Osteoblast (primary cell): ENCODE measurements at regions not wholly inside any gene's neighbourhood (a gene's known extent, or its start where the extent isn't known, plus 50 kb on each side); places are given as distances from the start of the nearest gene placed in this dataset.

Experiments
- DNase-seq: peaks from one replicate; pipeline ENCODE4 v3.0.0; 2011; ENCODE audit warnings: low spot score, mixed read lengths; ENCODE audit not compliant: insufficient read length; ENCODE audit errors: missing footprints
- H2AFZ ChIP-seq: 2 replicates; pipeline ENCODE4 v1.6.0; 2011; ENCODE audit warnings: mild to moderate bottlenecking, low read length
- H3K27ac ChIP-seq: 2 replicates; pipeline ENCODE4 v1.5.1; 2011; ENCODE audit warnings: mild to moderate bottlenecking, low read depth, low read length, moderate library complexity
- H3K27me3 ChIP-seq: 2 replicates; pipeline ENCODE4 v1.6.0; 2012; ENCODE audit warnings: mild to moderate bottlenecking, control low read depth, inconsistent platforms, low read length, moderate library complexity; ENCODE audit not compliant: insufficient read depth
- H3K36me3 ChIP-seq: 2 replicates; pipeline ENCODE4 v1.5.1; 2011; ENCODE audit warnings: mild to moderate bottlenecking, low read length, control low read depth, moderate library complexity; ENCODE audit not compliant: insufficient read depth
- H3K4me1 ChIP-seq: 2 replicates; pipeline ENCODE4 v1.5.1; 2011; ENCODE audit warnings: mild to moderate bottlenecking, low read length, control low read depth, moderate library complexity; ENCODE audit not compliant: insufficient read depth
- H3K4me2 ChIP-seq: 2 replicates; pipeline ENCODE4 v1.6.0; 2011; ENCODE audit warnings: mild to moderate bottlenecking, low read length; ENCODE audit not compliant: insufficient read depth
- H3K4me3 ChIP-seq: fragments of 200-600 bp; sonication (generic); 3 replicates; pipeline ENCODE4 v1.5.1; 2012; ENCODE audit warnings: mild to moderate bottlenecking, low read length, inconsistent platforms; ENCODE audit not compliant: insufficient read depth
- H3K79me2 ChIP-seq: 2 replicates; pipeline ENCODE4 v1.6.0; 2012; ENCODE audit warnings: mild to moderate bottlenecking, low read length, control low read depth, inconsistent platforms; ENCODE audit not compliant: insufficient read depth
- H3K9me3 ChIP-seq: 2 replicates; pipeline ENCODE4 v1.5.1; 2011; ENCODE audit warnings: low read depth, low read length, control low read depth
- H4K20me1 ChIP-seq: 2 replicates; pipeline ENCODE4 v1.6.0; 2012; ENCODE audit warnings: mild to moderate bottlenecking, low read length, control low read depth; ENCODE audit not compliant: insufficient read depth
- CTCF ChIP-seq: IDR thresholded peaks from 2 replicates; pipeline ENCODE4 v1.5.1; 2011; ENCODE audit warnings: mild to moderate bottlenecking, low read depth, low read length, moderate library complexity; ENCODE audit errors: extremely low read depth

GRCh38 chr7:25678215-25678614 lies 449.9 kb upstream of the NPVF start:
- no peaks in the 10 kb centered on the region for H3K9me3 ChIP-seq
- H3K79me2 ChIP-seq, result no peaks in the 10 kb centered on the region
- DNase-seq, result no peak
- no peak for TF ChIP-seq CTCF
- H2AFZ ChIP-seq, result no peak overlapping the region
- no peaks in the 10 kb centered on the region for H3K27me3 ChIP-seq
- no peaks in the 10 kb centered on the region for H3K36me3 ChIP-seq
- no peak overlapping the region for H3K4me2 ChIP-seq
- H4K20me1 ChIP-seq, result no peaks in the 10 kb centered on the region
- no peak overlapping the region for H3K4me3 ChIP-seq
- H3K4me1 ChIP-seq, result no peaks in the 10 kb centered on the region
- H3K27ac ChIP-seq, result no peak overlapping the region

GRCh38 chr7:25680636-25681035 lies 452.4 kb upstream of the NPVF start:
- Histone ChIP-seq H4K20me1 (no peaks in the 10 kb centered on the region), H3K27ac (no peak overlapping the region), H3K9me3 (no peaks in the 10 kb centered on the region), H3K27me3 (no peaks in the 10 kb centered on the region), H3K36me3 (no peaks in the 10 kb centered on the region), H3K4me2 (no peak overlapping the region), H2AFZ (no peak overlapping the region), H3K79me2 (no peaks in the 10 kb centered on the region), H3K4me1 (no peaks in the 10 kb centered on the region), H3K4me3 (no peak overlapping the region)
- DNase-seq, result no peak
- TF ChIP-seq CTCF, result no peak

GRCh38 chr7:25684360-25684759 lies 456.1 kb upstream of the NPVF start:
- no peaks in the 10 kb centered on the region for H4K20me1 ChIP-seq
- H3K4me2 ChIP-seq, result no peak overlapping the region
- H2AFZ ChIP-seq, result no peak overlapping the region
- H3K36me3 ChIP-seq, result no peaks in the 10 kb centered on the region
- H3K27me3 ChIP-seq, result no peaks in the 10 kb centered on the region
- TF ChIP-seq CTCF, result no peak
- H3K27ac ChIP-seq, result no peak overlapping the region
- no peak overlapping the region for H3K4me3 ChIP-seq
- no peaks in the 10 kb centered on the region for H3K4me1 ChIP-seq
- no peaks in the 10 kb centered on the region for H3K9me3 ChIP-seq
- DNase-seq, result no peak
- H3K79me2 ChIP-seq, result no peaks in the 10 kb centered on the region

- DNase-seq, result no peak
- H3K27me3 ChIP-seq, result no peaks in the 10 kb centered on the region
- TF ChIP-seq CTCF, result no peak
- H3K9me3 ChIP-seq, result no peaks in the 10 kb centered on the region
- no peaks in the 10 kb centered on the region for H3K36me3 ChIP-seq
- no peak overlapping the region for H3K4me2 ChIP-seq
- no peak overlapping the region for H3K27ac ChIP-seq
- no peak overlapping the region for H3K4me3 ChIP-seq
- no peaks in the 10 kb centered on the region for H3K79me2 ChIP-seq
- no peak overlapping the region for H2AFZ ChIP-seq
- H3K4me1 ChIP-seq, result no peaks in the 10 kb centered on the region
- H4K20me1 ChIP-seq, result no peaks in the 10 kb centered on the region
These were observed 458.2 kb upstream of the NPVF start for GRCh38 chr7:25686493-25686892.
